Lower leg skin (tissue), 3 donors: ENCODE measurements at regions not wholly inside any gene's neighbourhood (a gene's known extent, or its start where the extent isn't known, plus 50 kb on each side); places are given as distances from the start of the nearest gene placed in this dataset.

ENCODE experiments used
- POLR2A ChIP-seq, 2 donors: fragments of 450-650 bp; IDR thresholded peaks; one replicate each; pipeline ENCODE4 v1.6.1; 2016 to 2017; ENCODE audit warnings: antibody characterized with exemption in 2 of 2, mild to moderate bottlenecking in 1 of 2, moderate library complexity in 1 of 2
- TF ChIP-seq, protein P1 (sequence below), 3 donors: fragments of 450-650 bp; IDR thresholded peaks; one replicate each; pipeline ENCODE4 v1.5.1; 2016; ENCODE audit warnings: antibody characterized with exemption in 3 of 3, mild to moderate bottlenecking in 3 of 3, moderate library complexity in 2 of 3

DNA sequence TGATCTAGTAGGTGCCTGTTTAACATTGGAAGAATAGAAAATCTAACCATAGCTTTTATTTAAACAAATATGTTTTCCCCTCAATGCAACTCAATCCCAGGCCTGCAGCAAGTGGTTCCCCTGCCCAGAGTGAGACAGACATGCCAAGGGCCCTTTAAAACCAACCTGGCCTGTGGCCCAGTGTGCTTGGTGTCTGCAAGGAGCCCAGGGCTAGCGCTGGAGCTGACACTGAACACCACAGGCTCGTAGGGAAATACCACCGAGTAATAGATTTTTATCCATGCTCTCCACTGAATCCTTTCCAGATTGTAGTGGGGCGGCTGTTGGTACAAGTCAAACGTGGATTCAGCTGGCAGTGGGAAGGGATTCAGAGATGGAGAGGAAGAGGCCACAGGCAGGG lies 95.6 kb upstream of the NRXN3 start:
- TF ChIP-seq, protein P1, sequence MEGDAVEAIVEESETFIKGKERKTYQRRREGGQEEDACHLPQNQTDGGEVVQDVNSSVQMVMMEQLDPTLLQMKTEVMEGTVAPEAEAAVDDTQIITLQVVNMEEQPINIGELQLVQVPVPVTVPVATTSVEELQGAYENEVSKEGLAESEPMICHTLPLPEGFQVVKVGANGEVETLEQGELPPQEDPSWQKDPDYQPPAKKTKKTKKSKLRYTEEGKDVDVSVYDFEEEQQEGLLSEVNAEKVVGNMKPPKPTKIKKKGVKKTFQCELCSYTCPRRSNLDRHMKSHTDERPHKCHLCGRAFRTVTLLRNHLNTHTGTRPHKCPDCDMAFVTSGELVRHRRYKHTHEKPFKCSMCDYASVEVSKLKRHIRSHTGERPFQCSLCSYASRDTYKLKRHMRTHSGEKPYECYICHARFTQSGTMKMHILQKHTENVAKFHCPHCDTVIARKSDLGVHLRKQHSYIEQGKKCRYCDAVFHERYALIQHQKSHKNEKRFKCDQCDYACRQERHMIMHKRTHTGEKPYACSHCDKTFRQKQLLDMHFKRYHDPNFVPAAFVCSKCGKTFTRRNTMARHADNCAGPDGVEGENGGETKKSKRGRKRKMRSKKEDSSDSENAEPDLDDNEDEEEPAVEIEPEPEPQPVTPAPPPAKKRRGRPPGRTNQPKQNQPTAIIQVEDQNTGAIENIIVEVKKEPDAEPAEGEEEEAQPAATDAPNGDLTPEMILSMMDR (IDR thresholded peaks at IDR 0.05), result no peak
- no peak for TF ChIP-seq POLR2A (IDR thresholded peaks at IDR 0.05)
